ENCODE measurements at regions not wholly inside any gene's neighbourhood (a gene's known extent, or its start where the extent isn't known, plus 50 kb on each side); places are given as distances from the start of the nearest gene placed in this dataset.

- no peak overlapping the region for H3K27ac ChIP-seq (ENCODE audit: low read depth, low read length, poor library complexity, severe bottlenecking)
- TF ChIP-seq EZH2 (IDR thresholded peaks at IDR 0.05; ENCODE audit: borderline replicate concordance, low read length) (no peak), CTCF (IDR thresholded peaks at IDR 0.05; ENCODE audit: low read length) (no peak)
- H3K9ac ChIP-seq (ENCODE audit: low read length), result no peak overlapping the region
- no peak overlapping the region for H3K4me3 ChIP-seq (ENCODE audit: low read depth, low read length, poor library complexity, severe bottlenecking)
- peaks cover 4% of the 10 kb centered on the region for H3K4me1 ChIP-seq (ENCODE audit: insufficient read depth, low read length, severe bottlenecking)
- no peaks in the 10 kb centered on the region for H3K79me2 ChIP-seq (ENCODE audit: insufficient read depth, low read length)
- no peak overlapping the region for H3K4me2 ChIP-seq (ENCODE audit: low read length)
- no peaks in the 10 kb centered on the region for H3K36me3 ChIP-seq (ENCODE audit: insufficient read depth, low read length)
- no peaks in the 10 kb centered on the region for H3F3A ChIP-seq (ENCODE audit: insufficient read depth, low read length)
- no peak overlapping the region for H2AFZ ChIP-seq (ENCODE audit: low read length)
- no peaks in the 10 kb centered on the region for H4K20me1 ChIP-seq (ENCODE audit: insufficient read depth, low read length)
- no peaks in the 10 kb centered on the region for H3K27me3 ChIP-seq (ENCODE audit: insufficient read depth, low read length)
- H3K9me3 ChIP-seq (ENCODE audit: low read length), result peaks cover 3% of the 10 kb centered on the region; the same call in 1 of the 2 replicates
- H3K9me2 ChIP-seq (ENCODE audit: low read depth, low read length), result no peaks in the 10 kb centered on the region
Measured at GRCh38 chr10:31702005-31702404, 226.6 kb downstream of the ARHGAP12 start.

GRCh38 chr10:31701546-31701945 lies 227.1 kb downstream of the ARHGAP12 start:
- Histone ChIP-seq H3K4me3 (ENCODE audit: low read depth, low read length, poor library complexity, severe bottlenecking) (no peak overlapping the region), H3K27ac (ENCODE audit: low read depth, low read length, poor library complexity, severe bottlenecking) (no peak overlapping the region), H3F3A (ENCODE audit: insufficient read depth, low read length) (no peaks in the 10 kb centered on the region), H3K4me2 (ENCODE audit: low read length) (no peak overlapping the region), H3K4me1 (ENCODE audit: insufficient read depth, low read length, severe bottlenecking) (no peaks in the 10 kb centered on the region), H3K9me3 (ENCODE audit: low read length) (peaks cover 3% of the 10 kb centered on the region; the same call in 1 of the 2 replicates), H3K9ac (ENCODE audit: low read length) (no peak overlapping the region), H3K79me2 (ENCODE audit: insufficient read depth, low read length) (no peaks in the 10 kb centered on the region), H3K9me2 (ENCODE audit: low read depth, low read length) (no peaks in the 10 kb centered on the region), H4K20me1 (ENCODE audit: insufficient read depth, low read length) (no peaks in the 10 kb centered on the region), H2AFZ (ENCODE audit: low read length) (no peak overlapping the region), H3K27me3 (ENCODE audit: insufficient read depth, low read length) (no peaks in the 10 kb centered on the region), H3K36me3 (ENCODE audit: insufficient read depth, low read length) (no peaks in the 10 kb centered on the region)
- TF ChIP-seq CTCF (IDR thresholded peaks at IDR 0.05; ENCODE audit: low read length) (no peak), EZH2 (IDR thresholded peaks at IDR 0.05; ENCODE audit: borderline replicate concordance, low read length) (no peak)

- no peaks in the 10 kb centered on the region for H3F3A ChIP-seq (ENCODE audit: insufficient read depth, low read length)
- H2AFZ ChIP-seq (ENCODE audit: low read length), result no peak overlapping the region
- H3K9ac ChIP-seq (ENCODE audit: low read length), result no peak overlapping the region
- H3K4me1 ChIP-seq (ENCODE audit: insufficient read depth, low read length, severe bottlenecking), result no peaks in the 10 kb centered on the region
- TF ChIP-seq EZH2 (IDR thresholded peaks at IDR 0.05; ENCODE audit: borderline replicate concordance, low read length), result no peak
- no peak for TF ChIP-seq CTCF (IDR thresholded peaks at IDR 0.05; ENCODE audit: low read length)
- H3K79me2 ChIP-seq (ENCODE audit: insufficient read depth, low read length), result no peaks in the 10 kb centered on the region
- no peaks in the 10 kb centered on the region for H3K27me3 ChIP-seq (ENCODE audit: insufficient read depth, low read length)
- H3K9me2 ChIP-seq (ENCODE audit: low read depth, low read length), result no peaks in the 10 kb centered on the region
- H3K4me3 ChIP-seq (ENCODE audit: low read depth, low read length, poor library complexity, severe bottlenecking), result no peak overlapping the region
- no peak overlapping the region for H3K4me2 ChIP-seq (ENCODE audit: low read length)
- no peaks in the 10 kb centered on the region for H3K36me3 ChIP-seq (ENCODE audit: insufficient read depth, low read length)
- peaks cover 3% of the 10 kb centered on the region; the same call in 1 of the 2 replicates for H3K9me3 ChIP-seq (ENCODE audit: low read length)
- H3K27ac ChIP-seq (ENCODE audit: low read depth, low read length, poor library complexity, severe bottlenecking), result no peak overlapping the region
- H4K20me1 ChIP-seq (ENCODE audit: insufficient read depth, low read length), result no peaks in the 10 kb centered on the region
Measured at GRCh38 chr10:31700181-31700611, 228.4 kb downstream of the ARHGAP12 start.

All from OCI-LY1 (cell line).